GM21786 (cell line): ENCODE measurements at regions not wholly inside any gene's neighbourhood (a gene's known extent, or its start where the extent isn't known, plus 50 kb on each side); places are given as distances from the start of the nearest gene placed in this dataset.

Source experiments
- ATAC-seq: cut with Tn5 transposase; IDR thresholded peaks from one replicate; pipeline ENCODE4 v1.9.1; 2021; ENCODE audit not compliant: unreplicated experiment

- no peak for ATAC-seq
Measured at GRCh38 chr13:78714717-78715116, 55.8 kb upstream of the OBI1 start.

DNA sequence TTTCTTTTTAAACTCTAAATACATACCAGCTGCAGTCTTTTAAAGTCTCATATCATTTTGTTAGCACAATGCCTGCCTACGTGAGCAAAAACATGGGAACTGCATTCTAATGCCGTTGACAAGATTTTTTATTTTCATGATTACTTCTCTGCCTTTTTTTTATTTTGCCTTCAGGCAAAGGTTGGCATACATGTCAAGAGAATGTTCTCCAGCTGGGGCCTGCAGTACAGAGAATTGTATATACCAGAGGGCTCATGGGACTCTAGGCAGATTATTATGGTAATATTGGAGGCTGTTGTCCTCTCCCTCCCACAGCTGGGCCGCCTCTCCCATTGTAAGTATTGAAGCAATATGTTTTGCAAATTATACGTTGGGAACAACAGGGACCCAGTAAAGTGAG is 53.9 kb upstream of the OBI1 start:
- ATAC-seq, result no peak

DNA sequence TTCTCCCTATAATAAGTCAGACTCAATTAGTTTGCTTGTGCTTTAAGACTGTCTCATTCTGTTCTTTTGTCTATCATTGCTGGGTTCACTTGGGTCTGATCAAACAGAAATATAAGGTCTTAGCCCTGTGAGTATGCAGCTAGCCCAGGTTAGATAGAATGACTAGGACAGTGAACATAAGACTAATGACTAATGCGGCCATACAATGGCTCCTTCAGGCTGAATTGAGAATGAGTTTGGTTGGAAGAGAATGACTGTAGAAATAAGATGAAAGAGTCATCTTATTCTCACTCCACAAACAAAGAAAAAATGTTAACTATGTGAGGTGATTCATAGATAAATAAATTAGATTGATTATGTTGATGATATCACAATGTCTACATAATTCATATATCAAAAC is 50.1 kb upstream of the OBI1 start:
- ATAC-seq, result no peak
